ENCODE measurements at regions not wholly inside any gene's neighbourhood (a gene's known extent, or its start where the extent isn't known, plus 50 kb on each side); places are given as distances from the start of the nearest gene placed in this dataset.

- no peak for TF ChIP-seq CTCF (IDR thresholded peaks at IDR 0.05; ENCODE audit: control insufficient read depth, insufficient read depth, low read depth, low read length, missing control alignments)
- no peak for DNase-seq (ENCODE audit: low read depth)
- H3K4me3 ChIP-seq (ENCODE audit: control insufficient read depth, low read depth, low read length): no peak overlapping the region
These were observed 77.3 kb upstream of the SLC1A3 start for GRCh38 chr5:36529142-36529541.

GRCh38 chr5:36530215-36530614 is 76.2 kb upstream of the SLC1A3 start:
- DNase-seq (ENCODE audit: low read depth): no peak
- TF ChIP-seq CTCF (IDR thresholded peaks at IDR 0.05; ENCODE audit: control insufficient read depth, insufficient read depth, low read depth, low read length, missing control alignments): no peak
- H3K4me3 ChIP-seq (ENCODE audit: control insufficient read depth, low read depth, low read length): no peak overlapping the region

- no peak for TF ChIP-seq CTCF (IDR thresholded peaks at IDR 0.05; ENCODE audit: control insufficient read depth, insufficient read depth, low read depth, low read length, missing control alignments)
- no peak overlapping the region for H3K4me3 ChIP-seq (ENCODE audit: control insufficient read depth, low read depth, low read length)
- DNase-seq (ENCODE audit: low read depth): no peak
These were observed 75.0 kb upstream of the SLC1A3 start for GRCh38 chr5:36531401-36531800.

GRCh38 chr5:36535378-36535777 is 71.0 kb upstream of the SLC1A3 start:
- no peak for DNase-seq (ENCODE audit: low read depth)
- no peak overlapping the region for H3K4me3 ChIP-seq (ENCODE audit: control insufficient read depth, low read depth, low read length)
- TF ChIP-seq CTCF (IDR thresholded peaks at IDR 0.05; ENCODE audit: control insufficient read depth, insufficient read depth, low read depth, low read length, missing control alignments): no peak

GRCh38 chr5:36535859-36536615 is 70.4 kb upstream of the SLC1A3 start:
- no peak overlapping the region for H3K4me3 ChIP-seq (ENCODE audit: control insufficient read depth, low read depth, low read length)
- DNase-seq (ENCODE audit: low read depth): no peak
- TF ChIP-seq CTCF (IDR thresholded peaks at IDR 0.05; ENCODE audit: control insufficient read depth, insufficient read depth, low read depth, low read length, missing control alignments): no peak

- no peak for DNase-seq (ENCODE audit: low read depth)
- no peak overlapping the region for H3K4me3 ChIP-seq (ENCODE audit: control insufficient read depth, low read depth, low read length)
- no peak for TF ChIP-seq CTCF (IDR thresholded peaks at IDR 0.05; ENCODE audit: control insufficient read depth, insufficient read depth, low read depth, low read length, missing control alignments)
These were observed 69.8 kb upstream of the SLC1A3 start for GRCh38 chr5:36536616-36537005.
